ENCODE measurements at regions not wholly inside any gene's neighbourhood (a gene's known extent, or its start where the extent isn't known, plus 50 kb on each side); places are given as distances from the start of the nearest gene placed in this dataset.

- no peak for DNase-seq
These were observed 977.2 kb downstream of the AMY1C start for GRCh38 chr1:104726917-104727316.

- no peak for DNase-seq
These were observed 984.2 kb downstream of the AMY1C start for GRCh38 chr1:104733866-104734265.

GRCh38 chr1:104745875-104746274, 996.2 kb downstream of the AMY1C start:
- no peak for DNase-seq

GRCh38 chr1:104746994-104747393, 997.3 kb downstream of the AMY1C start:
- no peak for DNase-seq

- DNase-seq: no peak
These were observed 1010.3 kb downstream of the AMY1C start for GRCh38 chr1:104760017-104760416.

- DNase-seq: no peak
These were observed 1012.4 kb downstream of the AMY1C start for GRCh38 chr1:104761961-104762570.

GRCh38 chr1:104765085-104765484, 1015.4 kb downstream of the AMY1C start:
- no peak for DNase-seq

GRCh38 chr1:104768466-104768865, 1018.8 kb downstream of the AMY1C start:
- no peak for DNase-seq

- DNase-seq: peak; percentile 42
These were observed 1030.9 kb downstream of the AMY1C start for GRCh38 chr1:104780470-104781078.

- no peak for DNase-seq
These were observed 1036.0 kb downstream of the AMY1C start for GRCh38 chr1:104785575-104786187.

GRCh38 chr1:104787866-104788510, 1038.3 kb downstream of the AMY1C start:
- no peak for DNase-seq

GRCh38 chr1:104791030-104791429, 1041.3 kb downstream of the AMY1C start:
- no peak for DNase-seq

GRCh38 chr1:104794035-104794434, 1044.3 kb downstream of the AMY1C start:
- DNase-seq: no peak

GRCh38 chr1:104795931-104796330, 1046.2 kb downstream of the AMY1C start:
- DNase-seq: no peak

GRCh38 chr1:104797982-104798381, 1048.3 kb downstream of the AMY1C start:
- DNase-seq: no peak

- DNase-seq: no peak
These were observed 1051.6 kb downstream of the AMY1C start for GRCh38 chr1:104801344-104801743.

GRCh38 chr1:104804147-104804546, 1054.4 kb downstream of the AMY1C start:
- no peak for DNase-seq

GRCh38 chr1:104807590-104807989, 1057.9 kb downstream of the AMY1C start:
- no peak for DNase-seq

GRCh38 chr1:104825401-104825800, 1075.7 kb downstream of the AMY1C start:
- DNase-seq: no peak

GRCh38 chr1:104830534-104830933, 1080.8 kb downstream of the AMY1C start:
- DNase-seq: no peak

- no peak for DNase-seq
These were observed 1102.5 kb downstream of the AMY1C start for GRCh38 chr1:104852151-104852550.

GRCh38 chr1:104853276-104853675, 1103.6 kb downstream of the AMY1C start:
- DNase-seq: no peak

- no peak for DNase-seq
These were observed 1104.8 kb downstream of the AMY1C start for GRCh38 chr1:104854529-104854928.

GRCh38 chr1:104855550-104855949, 1105.9 kb downstream of the AMY1C start:
- DNase-seq: no peak

Data from NCI-H2029 (cell line).